NCI-H146 (cell line): ENCODE measurements at regions not wholly inside any gene's neighbourhood (a gene's known extent, or its start where the extent isn't known, plus 50 kb on each side); places are given as distances from the start of the nearest gene placed in this dataset.

Experiments
- DNase-seq: peaks from one replicate; lab custom pipeline; 2025; lab: John Stamatoyannopoulos, UW

- no peak for DNase-seq
Measured at GRCh38 chr15:31473385-31474058, 146.9 kb downstream of the KLF13 start.

GRCh38 chr15:31474059-31474868 lies 147.6 kb downstream of the KLF13 start:
- no peak for DNase-seq

- no peak for DNase-seq
Measured at GRCh38 chr15:31476236-31476810, 149.7 kb downstream of the KLF13 start.

DNA sequence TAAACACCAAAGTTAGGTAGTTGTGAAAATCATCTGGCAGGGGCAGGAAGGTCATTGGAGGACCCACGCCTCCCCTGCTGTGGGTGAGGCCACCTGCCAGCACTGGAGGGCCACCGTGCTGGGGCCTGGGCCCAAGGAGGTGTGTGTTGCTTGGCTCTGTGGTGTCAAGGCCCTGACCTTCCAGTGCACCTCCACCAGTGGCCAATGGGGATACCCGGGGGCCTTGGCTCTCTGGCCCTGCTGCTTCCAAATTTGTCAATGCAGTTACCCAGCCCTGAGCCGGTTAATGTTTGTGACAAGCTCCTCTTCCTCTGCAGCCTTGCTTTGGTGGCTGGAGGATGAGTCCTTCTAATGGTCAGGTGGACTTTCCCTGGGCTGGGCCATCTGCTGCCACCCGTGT lies 150.2 kb downstream of the KLF13 start:
- no peak for DNase-seq

GRCh38 chr15:31477301-31477700 lies 150.7 kb downstream of the KLF13 start:
- DNase-seq, result no peak

DNA sequence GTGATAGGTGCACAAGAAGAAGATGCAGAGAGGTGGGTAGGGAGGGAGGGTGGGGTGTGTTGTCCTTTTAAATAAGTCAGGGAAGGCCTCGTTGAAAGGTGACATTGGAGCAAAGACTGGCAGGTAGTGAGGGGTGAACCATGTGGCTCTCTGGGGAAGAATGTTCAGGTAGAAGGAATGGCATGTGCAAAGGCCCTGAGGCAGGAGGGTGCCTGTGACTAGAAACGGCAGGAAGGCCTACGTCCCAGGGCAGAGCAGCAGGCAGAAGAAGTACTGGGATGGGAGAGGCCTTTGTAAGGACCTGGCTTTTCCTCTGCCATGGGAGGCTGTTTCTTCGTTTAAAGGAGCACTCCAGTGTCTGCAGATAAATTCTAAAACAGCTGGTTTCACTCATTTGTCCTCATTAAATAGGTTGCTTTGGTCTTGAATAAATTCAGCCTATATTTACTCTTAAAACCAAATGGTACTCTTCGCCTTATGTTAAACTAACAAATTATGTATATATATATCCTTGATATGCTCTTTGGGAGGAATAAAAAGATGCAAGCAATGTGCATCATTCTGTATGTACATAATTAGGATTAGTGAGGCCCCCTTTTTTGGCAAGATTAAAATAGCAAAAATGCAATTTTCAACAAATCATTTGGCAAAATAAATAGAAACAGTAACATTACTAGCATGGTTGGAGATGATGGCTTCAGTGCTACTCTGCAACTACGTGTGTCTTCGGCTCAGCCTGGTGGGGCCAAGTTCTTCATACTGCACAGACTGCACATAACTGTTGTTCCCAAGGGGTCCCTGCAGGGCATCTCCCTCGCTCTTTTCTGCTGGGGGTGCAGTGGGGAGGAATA lies 151.4 kb downstream of the KLF13 start:
- DNase-seq, result no peak

DNA sequence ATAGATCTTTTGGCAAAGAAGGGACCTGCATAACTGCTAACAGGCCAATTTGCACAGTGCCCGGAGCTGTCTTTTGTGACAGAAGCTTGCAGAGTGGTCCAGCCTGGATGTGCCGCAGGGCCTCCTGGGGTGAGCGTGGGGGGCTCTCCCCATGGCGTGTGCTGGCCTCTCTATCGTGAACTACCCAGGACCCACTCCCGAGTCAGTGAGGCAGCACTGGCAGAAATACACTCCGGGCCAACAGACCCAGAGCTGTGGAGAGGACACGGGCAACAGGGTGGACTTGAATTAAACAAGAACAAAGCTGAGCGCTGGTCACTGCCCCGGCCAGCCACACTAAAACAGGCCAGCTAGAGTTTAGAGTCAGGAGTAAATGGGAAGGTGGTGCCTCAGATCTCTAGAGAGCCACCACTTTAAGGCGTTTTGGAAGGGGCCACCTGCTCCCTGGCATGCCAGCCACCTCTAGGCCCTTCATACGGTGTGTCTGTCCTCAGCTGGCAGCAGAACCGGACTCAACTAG lies 152.1 kb downstream of the KLF13 start:
- DNase-seq, result no peak

GRCh38 chr15:31480356-31481025 lies 153.9 kb downstream of the KLF13 start:
- no peak for DNase-seq

DNA sequence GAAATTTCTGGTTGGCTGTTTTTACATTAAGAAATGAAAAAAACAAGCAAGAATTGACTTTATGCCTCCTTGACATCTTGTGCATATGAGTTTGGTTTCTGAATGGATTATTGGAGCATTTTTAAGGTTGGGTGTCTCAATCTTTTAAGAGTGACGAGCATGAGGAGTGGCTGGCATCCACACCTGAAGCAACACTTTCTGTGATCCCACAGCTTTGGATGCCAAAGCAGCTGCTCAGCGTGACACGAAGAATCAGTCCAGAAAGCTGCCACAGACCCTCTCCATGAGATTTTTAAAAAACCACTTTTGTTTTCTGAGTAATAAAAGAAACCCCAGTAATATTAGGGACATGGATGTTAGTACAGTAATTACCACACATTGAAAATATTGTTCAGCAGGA lies 154.5 kb downstream of the KLF13 start:
- DNase-seq, result no peak

DNA sequence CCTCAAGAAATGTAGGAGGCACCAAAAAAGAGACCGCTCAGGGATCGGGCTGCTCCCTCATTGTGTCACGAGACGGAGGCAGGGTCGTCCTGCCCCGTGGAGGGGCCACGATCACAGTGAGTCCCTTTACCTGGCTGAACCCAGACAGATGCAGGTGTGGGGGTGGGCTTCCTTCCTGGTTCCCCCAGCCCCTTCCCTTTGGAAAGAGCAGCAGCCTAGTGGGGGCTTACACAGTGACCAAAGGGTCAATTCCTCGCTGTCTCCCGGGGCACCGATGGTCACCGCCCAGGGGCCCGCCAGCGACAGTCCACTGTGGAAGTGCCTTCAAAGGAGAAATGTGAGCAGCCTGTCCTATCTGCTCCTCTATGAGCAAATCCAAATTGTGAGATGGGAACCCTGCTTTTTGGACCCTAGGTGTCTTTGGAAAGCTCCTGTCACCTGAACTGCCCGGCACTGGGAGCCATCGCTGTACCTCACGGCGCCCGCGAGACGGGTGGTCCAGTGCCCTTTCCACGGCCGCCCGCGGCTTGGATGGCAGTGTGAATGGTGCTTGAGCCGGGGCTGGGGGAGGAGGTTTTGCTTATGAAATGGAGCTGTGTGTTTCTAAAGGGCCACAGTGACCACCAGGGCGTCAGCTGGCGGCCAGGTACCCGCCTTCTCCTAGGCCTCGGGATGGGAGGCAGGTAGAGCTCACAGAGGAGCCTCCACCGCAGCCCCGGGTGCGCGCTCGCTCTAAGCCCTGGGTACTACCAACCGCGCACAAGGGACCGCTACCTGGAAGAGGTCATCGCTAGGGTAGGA lies 155.7 kb downstream of the KLF13 start:
- DNase-seq, result no peak

DNA sequence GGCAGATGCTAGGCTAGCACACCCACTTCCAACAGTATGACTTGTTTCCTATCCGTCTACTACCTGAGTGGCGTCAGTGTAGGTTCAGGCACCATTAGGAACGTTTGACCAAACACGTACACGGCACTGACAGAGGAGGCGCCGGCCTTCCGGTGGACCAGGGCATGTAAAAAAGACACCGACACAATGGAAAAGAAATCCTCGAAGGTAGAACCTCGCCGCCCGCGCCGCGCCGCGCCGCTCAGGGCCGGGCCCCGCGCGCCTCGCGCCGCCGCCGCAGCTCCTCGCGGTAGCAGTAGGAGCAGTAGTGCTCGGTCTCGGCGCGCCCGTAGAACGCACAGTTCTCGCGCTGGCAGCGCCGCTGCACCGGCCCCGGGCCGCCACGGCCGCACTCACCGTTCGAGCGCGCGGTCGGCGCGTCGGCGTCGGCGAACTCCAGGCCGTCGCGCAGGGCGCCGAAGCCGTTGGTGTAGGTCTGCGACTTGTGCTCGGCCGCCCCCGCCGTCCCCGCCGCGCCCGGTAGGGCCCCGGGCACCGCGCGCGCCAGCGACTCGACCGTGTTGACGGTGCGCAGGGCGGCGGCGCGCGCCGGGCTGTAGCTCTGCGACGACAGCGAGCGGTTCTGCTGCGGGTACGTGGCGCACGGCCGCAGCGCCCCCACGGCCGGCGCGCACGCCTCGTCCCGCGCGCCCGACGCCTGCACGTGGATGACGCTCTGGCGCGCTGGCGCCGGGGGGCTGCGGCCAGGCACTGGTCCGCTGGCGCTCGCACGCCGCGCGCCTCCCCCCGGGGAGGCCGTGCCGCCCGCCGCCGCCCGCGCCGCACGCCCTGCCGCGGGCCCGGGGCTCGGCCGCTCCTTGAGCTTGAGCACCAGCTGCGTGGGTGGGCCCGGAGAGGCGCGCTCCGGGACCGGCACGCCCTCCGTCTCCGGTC lies 156.7 kb downstream of the KLF13 start:
- no peak for DNase-seq

DNA sequence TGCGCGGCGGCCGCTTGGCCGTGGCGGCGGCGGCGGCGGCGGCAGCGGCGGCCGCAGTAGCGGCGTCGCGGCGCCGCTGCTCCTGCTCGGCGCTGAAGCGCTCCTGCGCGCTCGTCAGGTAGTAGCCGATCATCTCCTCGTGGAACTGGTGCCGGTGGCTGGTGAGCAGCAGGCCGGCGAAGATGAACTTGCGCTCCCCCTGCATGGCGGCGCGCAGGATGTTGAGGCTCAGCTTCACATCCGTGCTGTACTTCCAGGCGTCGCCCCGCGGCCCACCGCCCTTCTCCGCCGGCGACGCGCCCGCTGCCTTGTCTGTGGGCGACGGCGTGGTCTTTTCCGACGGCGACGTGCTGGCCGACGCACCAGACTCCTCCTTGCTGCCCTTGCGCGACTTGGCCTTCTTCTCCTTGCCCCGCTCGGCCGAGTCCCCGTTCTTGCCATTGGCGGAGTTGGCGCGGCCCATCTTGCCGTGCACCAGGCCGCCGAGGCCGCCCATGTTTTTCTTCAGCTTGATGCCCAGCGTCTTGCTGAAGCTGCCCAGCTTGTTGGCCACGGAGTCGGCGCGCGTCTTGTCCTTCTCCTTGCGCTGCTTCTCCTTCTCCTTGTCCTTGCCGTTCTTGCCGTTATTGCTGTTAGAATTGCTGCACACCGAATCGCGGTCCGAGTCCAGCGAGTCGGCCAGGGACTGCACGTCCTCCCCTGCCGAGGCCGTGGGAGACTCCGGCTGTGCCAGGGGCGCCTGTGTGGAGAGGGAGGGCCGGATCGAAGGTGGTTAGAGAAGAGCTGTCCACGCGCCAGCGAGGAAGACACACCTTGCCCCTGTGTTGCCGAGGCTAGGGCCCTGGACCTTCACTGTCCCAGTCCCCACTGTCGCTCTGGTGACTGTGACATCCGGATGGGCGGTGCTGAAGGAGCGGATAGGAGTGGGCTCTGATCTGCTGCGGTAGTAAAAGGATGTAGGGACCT lies 157.6 kb downstream of the KLF13 start:
- DNase-seq, result no peak

DNA sequence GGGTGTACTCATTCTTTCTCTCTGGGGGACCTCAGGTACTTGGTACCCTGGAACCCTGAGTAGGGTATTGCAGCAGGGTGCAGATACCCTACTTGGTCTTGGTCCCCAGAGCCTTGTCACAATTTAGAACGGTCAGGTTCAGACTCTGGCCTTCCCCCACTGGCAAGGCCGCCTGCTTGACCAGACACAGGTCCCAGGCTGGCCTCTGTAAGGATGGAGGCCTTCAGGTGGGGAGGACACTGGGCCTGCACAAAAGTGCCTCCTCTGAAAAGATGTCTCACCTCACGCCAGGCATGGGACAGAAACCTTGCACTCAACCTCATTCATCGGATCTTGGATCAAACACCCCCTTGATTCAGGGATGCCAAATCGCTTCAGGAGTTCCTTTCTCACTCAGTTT lies 158.4 kb downstream of the KLF13 start:
- no peak for DNase-seq

- no peak for DNase-seq
Measured at GRCh38 chr15:31485431-31485830, 158.8 kb downstream of the KLF13 start.

DNA sequence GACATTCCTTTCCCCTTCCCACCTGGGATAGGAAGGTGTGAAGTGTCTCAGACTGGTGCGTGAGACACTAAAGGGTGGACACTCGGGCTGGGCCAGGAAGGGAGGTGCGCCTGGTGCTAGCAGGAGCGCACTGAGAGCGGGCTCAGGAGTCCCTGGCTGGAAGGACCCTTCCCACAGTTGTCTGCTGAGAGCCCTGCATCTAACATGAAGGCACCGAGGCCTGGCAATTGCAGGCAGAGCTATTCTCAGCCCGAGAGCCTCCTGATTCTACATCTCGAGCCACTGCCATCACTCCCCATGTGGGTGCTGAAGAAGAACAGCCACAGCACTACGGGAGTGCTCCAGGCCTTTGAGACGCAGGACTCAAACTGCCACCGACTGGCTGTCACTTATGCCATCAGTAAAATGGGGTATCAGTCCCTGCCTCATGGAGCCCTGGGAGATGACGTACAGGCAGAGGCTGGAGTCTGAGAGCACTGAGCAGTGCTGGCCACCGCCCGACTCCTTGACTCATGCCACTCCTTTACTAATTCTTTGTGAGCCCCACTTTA lies 159.4 kb downstream of the KLF13 start:
- DNase-seq, result no peak

DNA sequence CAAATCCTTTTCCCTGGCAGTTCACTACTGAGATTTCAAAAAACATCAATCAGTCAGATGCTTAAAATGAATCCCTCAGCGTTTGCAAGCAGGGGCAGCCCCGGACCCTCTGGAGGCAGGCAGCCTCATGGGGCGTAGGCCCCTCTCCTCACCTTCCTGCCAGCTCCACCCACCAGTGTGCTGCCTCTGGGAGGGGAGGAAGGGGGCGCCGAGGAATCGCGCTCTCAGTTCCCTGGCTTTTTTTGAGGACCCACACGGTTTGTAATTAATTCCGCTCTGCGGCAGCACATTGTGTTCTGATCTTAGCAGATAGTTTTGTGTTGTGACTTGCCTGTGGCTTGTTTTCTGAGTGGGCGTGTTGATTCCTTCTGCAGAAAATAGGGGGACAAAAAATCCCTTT lies 159.9 kb downstream of the KLF13 start:
- no peak for DNase-seq

GRCh38 chr15:31486906-31487695 lies 160.5 kb downstream of the KLF13 start:
- no peak for DNase-seq
